ENCODE measurements at regions not wholly inside any gene's neighbourhood (a gene's known extent, or its start where the extent isn't known, plus 50 kb on each side); places are given as distances from the start of the nearest gene placed in this dataset.

DNA sequence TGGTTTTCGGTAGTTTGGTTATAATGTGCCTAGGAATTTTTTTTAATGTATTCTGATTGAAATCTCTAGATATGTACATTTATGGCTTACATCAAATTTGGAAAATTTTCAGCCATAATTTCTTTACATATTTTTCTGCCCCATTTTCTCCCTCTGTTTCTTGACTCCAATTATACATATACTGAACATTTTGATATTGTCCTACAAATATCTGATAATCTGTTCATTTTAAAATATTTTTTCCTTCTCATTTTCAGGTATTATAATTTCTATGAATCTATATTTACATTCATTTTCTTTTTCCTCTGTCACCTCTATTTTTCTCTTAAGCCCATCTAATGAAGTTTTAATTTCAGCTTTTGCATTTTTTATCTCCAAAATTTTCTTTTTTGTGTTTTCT, 82.7 kb upstream of the TMLHE start:
- H3K4me3 ChIP-seq = no peak overlapping the region
- H3K27ac ChIP-seq = no peak overlapping the region
- no peaks in the 10 kb centered on the region for H3K36me3 ChIP-seq (ENCODE audit: insufficient read depth in 1 of 2, low read depth in 1 of 2)
- ATAC-seq (no peak), DNase-seq (no peak)
- peaks cover 5% of the 10 kb centered on the region for H3K9me3 ChIP-seq
- WGBS, 3 donors = 87 to 94% (median 94%) methylated on average over 1 of the region's 1 CpG
- TF ChIP-seq, protein P1, sequence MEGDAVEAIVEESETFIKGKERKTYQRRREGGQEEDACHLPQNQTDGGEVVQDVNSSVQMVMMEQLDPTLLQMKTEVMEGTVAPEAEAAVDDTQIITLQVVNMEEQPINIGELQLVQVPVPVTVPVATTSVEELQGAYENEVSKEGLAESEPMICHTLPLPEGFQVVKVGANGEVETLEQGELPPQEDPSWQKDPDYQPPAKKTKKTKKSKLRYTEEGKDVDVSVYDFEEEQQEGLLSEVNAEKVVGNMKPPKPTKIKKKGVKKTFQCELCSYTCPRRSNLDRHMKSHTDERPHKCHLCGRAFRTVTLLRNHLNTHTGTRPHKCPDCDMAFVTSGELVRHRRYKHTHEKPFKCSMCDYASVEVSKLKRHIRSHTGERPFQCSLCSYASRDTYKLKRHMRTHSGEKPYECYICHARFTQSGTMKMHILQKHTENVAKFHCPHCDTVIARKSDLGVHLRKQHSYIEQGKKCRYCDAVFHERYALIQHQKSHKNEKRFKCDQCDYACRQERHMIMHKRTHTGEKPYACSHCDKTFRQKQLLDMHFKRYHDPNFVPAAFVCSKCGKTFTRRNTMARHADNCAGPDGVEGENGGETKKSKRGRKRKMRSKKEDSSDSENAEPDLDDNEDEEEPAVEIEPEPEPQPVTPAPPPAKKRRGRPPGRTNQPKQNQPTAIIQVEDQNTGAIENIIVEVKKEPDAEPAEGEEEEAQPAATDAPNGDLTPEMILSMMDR (IDR thresholded peaks at IDR 0.05) = no peak
- intact Hi-C loops (cut with DNase I) = no loop called here
- H3K27me3 ChIP-seq (ENCODE audit: insufficient read depth in 3 of 3, low read length in 2 of 3) = no peaks in the 10 kb centered on the region
- no peaks in the 10 kb centered on the region for H3K4me1 ChIP-seq

DNA sequence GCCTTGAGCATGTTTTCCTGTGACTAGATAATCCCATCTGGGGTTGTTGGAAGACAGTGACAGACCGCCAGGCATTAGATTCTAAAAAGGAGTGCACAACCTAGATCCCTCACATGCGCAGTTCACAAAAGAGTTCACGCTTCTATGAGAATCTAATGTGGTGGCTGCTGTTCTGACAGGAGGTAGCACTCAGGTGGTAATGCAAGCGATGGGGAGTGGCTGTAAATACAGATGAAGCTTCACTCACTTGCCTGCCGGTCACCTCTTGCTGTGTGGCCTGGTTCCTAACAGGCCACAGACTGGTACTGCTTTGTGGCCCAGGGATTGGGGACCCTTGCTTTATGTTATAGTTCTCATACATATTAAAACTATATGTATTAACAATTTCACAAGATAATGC, 81.9 kb upstream of the TMLHE start:
- intact Hi-C loops (cut with DNase I) = no loop called here

DNA sequence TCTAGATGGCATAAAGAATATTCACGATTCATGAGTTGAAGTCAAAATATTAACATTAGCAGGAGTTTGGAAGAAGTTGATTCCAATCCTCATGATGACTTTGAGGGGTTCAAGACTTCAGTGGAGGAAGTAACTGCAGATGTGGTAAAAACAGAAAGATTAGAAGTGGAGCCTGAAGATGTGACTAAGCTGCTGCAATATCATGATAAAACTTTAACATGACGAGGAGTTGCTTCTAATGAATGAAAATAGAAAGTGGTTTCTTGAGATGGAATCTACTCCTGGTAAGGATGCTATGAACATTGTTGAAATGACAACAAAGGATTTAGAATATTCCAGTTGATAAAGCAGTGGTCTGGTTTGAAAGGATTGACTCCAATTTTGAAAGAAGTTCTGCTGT, 70.1 kb upstream of the TMLHE start:
- Histone ChIP-seq H3K4me1 (no peaks in the 10 kb centered on the region), H3K4me3 (no peak overlapping the region), H3K9me3 (no peaks in the 10 kb centered on the region), H3K36me3 (ENCODE audit: insufficient read depth in 1 of 2, low read depth in 1 of 2) (no peaks in the 10 kb centered on the region), H3K27ac (no peak overlapping the region), H3K27me3 (ENCODE audit: insufficient read depth in 3 of 3, low read length in 2 of 3) (no peaks in the 10 kb centered on the region)
- 41 to 92% (median 84%) methylated on average over 2 of the region's 2 CpGs for WGBS, 3 donors
- TF ChIP-seq, protein P1 (IDR thresholded peaks at IDR 0.05) = no peak
- intact Hi-C loops (cut with DNase I) = no loop called here
- ATAC-seq (no peak), DNase-seq (no peak)

More for the DNA sequence above, 81.9 kb upstream of the TMLHE start:
- Histone ChIP-seq H3K4me1 (no peaks in the 10 kb centered on the region), H3K9me3 (peaks cover 5% of the 10 kb centered on the region), H3K27ac (no peak overlapping the region), H3K36me3 (ENCODE audit: insufficient read depth in 1 of 2, low read depth in 1 of 2) (no peaks in the 10 kb centered on the region), H3K27me3 (ENCODE audit: insufficient read depth in 3 of 3, low read length in 2 of 3) (no peaks in the 10 kb centered on the region), H3K4me3 (no peak overlapping the region)
- DNase-seq (no peak), ATAC-seq (no peak)
- WGBS, 3 donors = 74 to 100% (median 97%) methylated on average over 5 of the region's 5 CpGs
- TF ChIP-seq, protein P1 (IDR thresholded peaks at IDR 0.05) = no peak

DNA sequence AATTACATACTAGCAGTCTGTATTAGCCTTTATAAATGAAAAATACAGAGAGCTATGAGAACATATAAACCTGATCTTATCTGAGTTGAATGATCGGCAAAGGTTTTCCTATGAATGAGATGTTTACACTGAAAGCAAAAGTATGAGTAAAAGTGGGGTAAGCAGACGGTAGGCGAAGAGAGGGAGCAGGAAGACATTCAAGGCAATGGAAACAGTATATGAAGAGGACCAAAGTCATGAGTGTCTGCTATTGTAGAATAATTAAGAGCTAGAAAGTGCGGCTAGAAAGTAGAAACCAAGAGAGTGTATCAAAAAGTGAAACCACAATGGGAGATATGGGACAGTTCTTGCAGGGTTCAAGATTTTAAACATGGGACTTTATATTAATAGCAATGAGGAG, 67.0 kb upstream of the TMLHE start:
- Histone ChIP-seq H3K27ac (no peak overlapping the region), H3K4me1 (no peaks in the 10 kb centered on the region), H3K36me3 (ENCODE audit: insufficient read depth in 1 of 2, low read depth in 1 of 2) (no peaks in the 10 kb centered on the region), H3K9me3 (no peaks in the 10 kb centered on the region), H3K27me3 (ENCODE audit: insufficient read depth in 3 of 3, low read length in 2 of 3) (no peaks in the 10 kb centered on the region), H3K4me3 (no peak overlapping the region)
- intact Hi-C loops (cut with DNase I) = no loop called here
- no peak for ATAC-seq
- DNase-seq = no peak
- WGBS, 3 donors = 86 to 97% (median 96%) methylated on average over 4 of the region's 4 CpGs
- TF ChIP-seq, protein P1 (IDR thresholded peaks at IDR 0.05) = no peak

DNA sequence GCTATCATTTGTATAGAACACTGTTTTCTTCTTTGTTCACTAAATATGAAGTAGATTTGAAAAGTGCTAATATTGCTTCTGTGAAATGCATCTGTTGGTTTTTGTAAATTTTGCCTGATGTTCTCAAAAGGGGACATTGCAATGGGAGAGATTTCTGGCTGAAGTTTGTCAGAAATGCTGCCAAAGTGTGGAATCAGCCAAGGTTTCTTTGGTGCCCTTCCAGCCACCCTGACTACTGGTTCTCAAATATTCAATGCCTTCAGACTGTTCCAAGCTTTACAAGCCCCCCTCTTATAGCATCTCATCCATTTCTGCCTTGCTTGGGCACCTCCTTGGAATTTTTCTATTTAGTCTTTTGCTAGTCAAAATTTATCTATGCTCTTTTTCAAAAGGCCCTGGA, 60.6 kb upstream of the TMLHE start:
- DNase-seq = no peak
- no peaks in the 10 kb centered on the region for H3K4me1 ChIP-seq
- H3K4me3 ChIP-seq = no peak overlapping the region
- no peak for ATAC-seq
- TF ChIP-seq, protein P1 (IDR thresholded peaks at IDR 0.05) = no peak
- H3K36me3 ChIP-seq (ENCODE audit: insufficient read depth in 1 of 2, low read depth in 1 of 2) = no peaks in the 10 kb centered on the region
- H3K27ac ChIP-seq = no peak overlapping the region
- no peaks in the 10 kb centered on the region for H3K27me3 ChIP-seq (ENCODE audit: insufficient read depth in 3 of 3, low read length in 2 of 3)
- intact Hi-C loops (cut with DNase I) = no loop called here
- H3K9me3 ChIP-seq = no peaks in the 10 kb centered on the region

All from psoas muscle (tissue), 7 donors.